NCI-H510A (cell line): ENCODE measurements at regions not wholly inside any gene's neighbourhood (a gene's known extent, or its start where the extent isn't known, plus 50 kb on each side); places are given as distances from the start of the nearest gene placed in this dataset.

ENCODE experiments used
- DNase-seq: peaks from one replicate; lab custom pipeline; 2025; lab: John Stamatoyannopoulos, UW

DNA sequence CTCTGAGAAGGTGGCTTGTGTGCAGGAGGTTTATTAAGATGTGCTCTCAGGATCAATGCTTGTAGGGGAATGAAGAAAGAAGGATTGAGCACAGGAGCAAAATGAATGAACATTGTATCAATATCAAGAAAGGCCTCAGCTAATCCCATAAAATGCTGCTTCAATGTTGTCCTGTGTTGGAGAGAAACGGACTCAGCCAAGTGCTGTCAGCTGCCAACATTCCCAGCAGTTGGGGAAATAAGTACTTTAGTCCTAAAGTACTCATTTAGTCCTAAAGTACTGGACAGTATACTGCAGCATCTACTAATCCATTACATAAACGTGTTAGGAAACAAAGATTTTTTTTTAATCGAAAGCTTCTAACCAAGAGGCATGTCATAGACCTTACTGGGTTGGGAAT lies 255.9 kb downstream of the SEC23A start:
- DNase-seq: no peak

DNA sequence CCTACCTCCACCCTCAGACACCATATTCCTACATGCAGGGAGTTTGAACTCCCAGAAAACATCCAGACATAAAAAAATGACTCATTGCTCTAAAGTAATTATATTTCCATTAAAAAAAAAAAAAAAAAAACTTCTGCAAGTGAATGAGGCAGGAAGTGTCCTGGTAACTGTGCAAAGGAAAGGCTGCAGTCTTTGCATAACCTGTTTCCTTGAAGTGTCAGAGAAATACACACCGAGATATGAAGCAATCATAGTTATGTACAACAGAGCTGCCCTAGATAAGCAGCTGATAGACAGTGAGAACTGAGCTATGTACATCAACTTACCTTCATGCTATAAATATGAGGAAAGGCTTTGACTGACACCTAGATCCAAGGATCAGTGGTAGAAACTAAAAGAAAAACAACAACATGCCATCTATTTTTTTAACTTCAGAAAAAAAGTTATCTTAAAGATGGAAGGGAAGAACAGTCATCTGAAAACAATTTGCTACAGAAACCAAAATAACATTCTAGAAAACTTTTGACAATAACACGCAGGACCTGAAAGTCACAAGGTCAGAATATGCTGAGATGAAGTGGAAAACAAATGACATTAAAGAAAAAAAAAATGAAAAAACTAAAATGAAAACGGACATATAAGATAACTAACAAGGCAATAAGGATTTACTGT lies 263.2 kb downstream of the SEC23A start:
- DNase-seq: no peak

DNA sequence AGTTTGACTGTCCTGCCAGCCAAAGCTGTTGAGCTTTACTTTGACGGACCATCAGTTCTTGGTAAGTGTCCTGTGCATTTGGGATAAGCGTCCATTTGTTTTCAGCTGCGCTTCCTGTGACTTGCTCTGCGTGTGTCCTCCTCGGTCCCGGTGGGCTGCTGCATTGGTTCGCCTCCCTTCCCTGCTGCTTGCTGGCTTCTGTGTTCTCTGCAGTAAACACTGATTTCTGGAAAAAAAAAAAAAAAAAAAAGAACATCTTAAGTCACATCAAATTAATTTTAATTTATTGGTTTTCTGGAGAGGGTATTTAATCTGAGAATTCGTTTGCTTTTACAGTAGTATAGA lies 264.1 kb downstream of the SEC23A start:
- DNase-seq: no peak

GRCh38 chr14:38838049-38838978 lies 264.7 kb downstream of the SEC23A start:
- DNase-seq: no peak

DNA sequence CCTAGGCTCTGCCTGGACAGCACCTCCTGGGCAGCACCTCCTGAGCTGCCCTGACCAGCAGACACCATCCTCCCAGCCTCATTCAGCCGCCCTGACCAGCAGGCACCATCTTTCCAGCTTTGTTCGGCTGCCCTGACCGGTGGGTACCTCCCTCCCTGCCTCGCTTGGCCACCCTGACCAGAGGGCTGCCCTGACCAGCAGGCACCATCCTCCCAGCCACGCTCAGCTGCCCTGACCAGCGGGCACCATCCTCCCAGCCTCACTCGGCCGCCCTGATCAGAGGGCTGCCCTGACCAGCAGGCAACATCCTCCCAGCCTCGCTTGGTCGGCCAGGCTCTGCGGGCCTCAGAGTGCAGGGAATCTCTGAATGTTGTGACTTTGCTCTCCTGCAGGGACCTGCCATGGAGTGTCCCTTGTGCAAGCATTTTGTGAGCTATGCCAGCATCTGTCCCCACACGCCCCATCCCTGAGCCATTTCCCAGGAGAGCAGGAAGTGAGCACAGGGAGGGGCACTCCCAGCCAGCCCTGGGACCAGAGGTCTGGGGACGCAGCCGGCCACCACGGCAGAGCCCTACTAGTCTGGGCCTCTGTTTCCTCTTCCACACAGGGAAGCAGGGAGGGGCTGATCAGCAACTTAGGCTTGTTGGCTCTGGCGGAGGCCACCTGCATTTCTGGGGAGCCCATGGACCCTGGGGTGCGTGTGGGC lies 265.5 kb downstream of the SEC23A start:
- no peak for DNase-seq

GRCh38 chr14:38836539-38836938 lies 266.5 kb downstream of the SEC23A start:
- no peak for DNase-seq

DNA sequence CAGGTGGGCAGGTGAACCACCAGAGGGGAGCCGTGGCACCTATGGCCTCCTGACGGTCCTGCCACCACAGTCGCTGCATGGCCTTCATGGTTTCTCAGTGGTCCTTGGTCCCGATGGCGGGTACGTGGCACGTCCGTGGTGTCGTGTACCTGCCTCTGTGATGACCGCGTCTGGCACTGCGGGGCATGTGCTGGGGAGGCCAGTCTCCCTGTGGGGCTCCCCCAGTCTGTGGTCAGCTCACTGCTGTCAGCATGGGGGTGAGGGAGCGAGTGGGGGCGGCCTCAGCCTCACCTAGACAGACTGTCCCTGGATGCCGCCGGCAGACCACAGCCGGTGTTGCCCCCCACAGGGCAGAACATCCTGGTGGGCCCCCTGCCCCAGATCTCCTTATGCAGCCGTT lies 267.2 kb downstream of the SEC23A start:
- DNase-seq: no peak

DNA sequence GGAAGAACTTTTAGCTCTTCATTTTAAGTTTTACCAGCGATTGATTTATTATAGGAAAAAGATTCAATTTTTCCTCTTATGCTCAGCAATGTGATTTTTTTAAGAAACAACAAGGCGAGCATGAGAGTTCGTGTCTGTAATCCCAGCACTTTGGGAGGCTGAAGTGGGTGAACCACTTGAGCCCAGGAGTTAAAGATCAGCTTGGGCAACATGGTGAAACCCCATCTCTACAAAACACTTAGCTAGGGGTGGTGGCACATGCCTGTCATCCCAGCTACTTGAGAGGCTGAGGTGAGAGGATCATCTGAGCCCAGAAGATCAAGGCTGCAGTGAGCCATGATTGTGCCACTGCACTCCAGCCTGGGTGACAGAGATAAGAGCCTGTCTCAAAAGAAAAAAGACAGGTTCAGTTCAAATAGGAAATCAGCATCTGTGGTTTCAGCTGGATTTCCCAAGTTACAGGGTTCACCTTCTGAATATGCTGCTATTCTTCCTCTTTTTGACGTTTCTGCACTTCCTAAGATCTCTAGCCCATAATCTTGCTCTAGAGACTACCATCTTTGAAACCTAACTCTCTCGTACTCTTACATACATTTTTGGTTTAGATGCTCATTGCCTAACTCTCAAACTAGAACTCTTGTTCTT lies 274.7 kb downstream of the SEC23A start:
- DNase-seq: peak; percentile 7

- no peak for DNase-seq
These were observed 278.3 kb downstream of the SEC23A start for GRCh38 chr14:38824706-38825105.

- DNase-seq: no peak
These were observed 284.5 kb downstream of the SEC23A start for GRCh38 chr14:38818555-38818954.

DNA sequence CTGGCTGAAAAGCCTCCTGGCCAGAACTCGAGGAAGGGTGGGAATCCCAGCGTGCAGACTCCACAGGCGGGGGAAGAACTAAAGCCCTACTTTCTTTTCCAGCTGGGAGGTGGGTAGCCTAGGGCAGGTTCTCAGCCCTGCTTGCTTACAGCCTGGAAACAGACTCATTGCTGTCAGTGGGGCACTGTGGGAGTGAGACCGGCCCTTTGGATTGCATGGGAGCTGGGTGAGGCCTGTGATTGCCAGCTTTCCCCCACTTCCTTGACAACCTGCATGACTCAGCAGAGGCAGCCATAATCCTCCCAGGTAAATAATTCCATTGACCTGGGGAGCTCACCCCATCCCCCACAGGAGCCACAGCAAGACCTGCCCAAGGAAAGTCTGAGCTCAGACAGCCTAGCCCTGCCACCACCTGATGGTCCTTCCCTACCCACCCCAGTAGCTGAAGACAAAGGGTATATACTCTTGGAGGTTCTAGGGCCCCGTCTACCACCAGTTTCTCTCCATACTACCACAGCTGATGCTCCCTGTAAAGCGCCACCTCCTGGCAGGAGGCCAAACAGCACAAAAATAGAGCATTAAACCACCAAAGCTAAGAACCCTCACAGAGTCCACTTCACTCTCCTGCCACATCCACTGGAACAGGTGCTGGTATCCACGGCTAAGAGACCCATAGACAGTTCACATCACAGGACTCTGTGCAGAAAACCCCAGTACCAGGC lies 294.1 kb downstream of the SEC23A start:
- no peak for DNase-seq

DNA sequence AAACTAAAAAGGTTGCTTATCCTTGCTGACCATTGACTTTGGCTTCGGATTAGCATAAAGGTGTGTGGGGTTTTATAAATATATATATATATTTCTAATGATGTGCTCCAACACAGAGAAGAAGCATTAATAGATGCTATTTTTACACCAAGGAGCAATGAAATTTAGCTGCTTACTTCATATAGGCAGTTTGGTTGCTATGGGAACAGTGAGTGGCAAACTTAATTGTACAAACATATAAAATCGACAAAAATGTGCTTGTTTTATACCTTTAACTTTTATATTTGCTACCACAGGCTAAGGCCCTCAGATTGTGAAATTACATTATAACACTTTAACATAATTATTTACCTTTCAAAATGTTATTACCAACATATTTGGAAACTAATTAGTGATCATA lies 303.4 kb downstream of the SEC23A start:
- DNase-seq: no peak

DNA sequence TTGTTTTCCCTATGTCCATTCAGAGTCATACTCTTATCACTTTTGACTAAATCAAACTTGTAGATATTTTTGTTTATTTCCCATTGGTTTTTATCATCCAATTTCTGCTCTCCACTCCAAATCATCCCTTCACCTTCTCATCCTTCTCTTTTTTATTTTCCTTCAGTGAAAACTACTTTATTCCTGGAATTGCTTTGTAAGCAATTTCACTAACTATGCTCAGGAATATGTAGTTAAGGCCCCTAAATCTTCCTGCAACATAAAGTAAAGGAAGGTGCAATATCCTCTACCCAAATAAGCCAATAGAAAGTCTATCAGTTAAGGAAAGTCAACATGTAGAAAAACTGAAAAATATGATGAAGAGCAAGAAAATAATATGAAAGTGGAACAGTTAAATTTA lies 308.4 kb downstream of the SEC23A start:
- no peak for DNase-seq

DNA sequence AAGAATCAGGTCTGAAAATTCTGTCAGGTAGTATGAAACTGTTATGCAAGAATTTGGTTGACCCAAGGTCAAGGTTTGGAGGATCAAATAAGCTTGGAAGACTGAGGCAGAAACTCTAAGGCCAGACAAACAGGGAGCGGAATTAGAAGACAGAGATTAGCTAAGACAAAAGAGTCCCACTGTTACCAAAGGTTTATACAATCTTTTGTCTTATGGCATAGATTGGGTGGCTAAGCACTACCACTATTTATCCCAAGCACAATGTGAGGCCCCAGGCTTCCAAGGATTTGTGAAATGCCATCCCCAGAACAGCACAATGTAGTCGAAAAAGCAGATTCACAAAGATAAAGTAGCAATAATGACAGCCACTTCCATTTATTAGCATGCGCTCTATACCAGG lies 311.2 kb downstream of the SEC23A start:
- no peak for DNase-seq

- no peak for DNase-seq
These were observed 312.1 kb downstream of the SEC23A start for GRCh38 chr14:38790916-38791315.

GRCh38 chr14:38789805-38790204 lies 313.2 kb downstream of the SEC23A start:
- DNase-seq: no peak

DNA sequence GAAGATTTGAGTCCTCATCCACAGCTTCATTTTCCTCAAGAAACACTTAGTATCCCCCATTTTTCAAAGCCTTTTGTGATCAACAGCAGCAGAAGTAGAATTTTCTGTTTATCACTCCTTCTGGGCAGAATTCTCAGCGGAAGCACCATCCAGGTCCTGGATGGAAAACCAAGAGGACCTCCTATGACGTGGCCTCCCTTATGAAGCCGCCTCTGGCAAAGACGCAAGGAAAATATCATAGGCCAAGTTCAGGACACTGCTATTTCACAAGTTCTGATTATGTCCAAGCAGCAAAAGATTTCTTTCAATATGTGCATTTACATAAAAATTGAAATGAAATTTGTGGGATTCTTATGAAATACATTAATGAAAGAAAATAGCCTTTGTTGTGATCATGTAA lies 315.0 kb downstream of the SEC23A start:
- DNase-seq: no peak

GRCh38 chr14:38786921-38787320 lies 316.1 kb downstream of the SEC23A start:
- no peak for DNase-seq

DNA sequence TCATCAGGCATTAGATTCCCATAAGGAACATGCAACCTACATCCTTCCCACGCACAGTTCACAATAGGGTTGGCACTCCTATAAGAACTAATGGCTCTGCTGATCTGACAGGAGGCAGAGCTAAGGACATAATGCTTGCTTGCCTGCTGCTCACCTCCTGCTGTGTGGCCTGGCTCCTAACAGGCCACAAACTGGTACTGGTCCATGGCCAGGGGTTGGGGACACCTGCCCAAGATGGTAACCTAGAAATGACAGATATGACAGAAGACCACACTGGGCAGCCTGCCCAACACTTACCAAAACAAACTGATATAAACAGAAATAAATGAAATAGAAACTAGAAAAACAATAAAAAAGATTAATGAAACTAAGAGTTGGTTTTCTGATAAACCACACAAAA lies 325.6 kb downstream of the SEC23A start:
- no peak for DNase-seq

GRCh38 chr14:38775986-38776385 lies 327.0 kb downstream of the SEC23A start:
- no peak for DNase-seq

DNA sequence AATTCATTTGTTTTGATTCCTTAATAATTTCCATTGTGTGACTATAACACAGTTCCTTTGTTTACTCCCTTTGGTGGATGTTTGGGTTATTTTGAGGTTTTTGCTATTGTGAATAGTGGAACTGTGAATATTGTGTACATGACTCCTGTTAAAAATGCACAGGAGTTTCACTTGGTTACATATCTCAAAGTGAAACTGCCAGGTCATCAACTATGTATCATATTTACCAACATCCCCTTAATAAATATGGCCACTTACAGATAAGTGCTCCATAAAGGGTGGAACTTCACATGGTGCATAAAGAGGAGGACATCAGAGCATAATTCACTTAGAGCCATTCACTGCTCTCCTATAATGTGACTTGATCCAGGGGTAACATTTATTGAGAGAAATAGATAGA lies 328.9 kb downstream of the SEC23A start:
- DNase-seq: no peak

GRCh38 chr14:38770251-38770650 lies 332.8 kb downstream of the SEC23A start:
- DNase-seq: no peak
